Inferior parietal cortex (tissue), 1 donor: ENCODE measurements at regions not wholly inside any gene's neighbourhood (a gene's known extent, or its start where the extent isn't known, plus 50 kb on each side); places are given as distances from the start of the nearest gene placed in this dataset.

Experiments used
- DNase-seq: peaks from one replicate; pipeline ENCODE4 v3.0.0-alpha.2; 2016; ENCODE audit errors: extremely low spot score

DNA sequence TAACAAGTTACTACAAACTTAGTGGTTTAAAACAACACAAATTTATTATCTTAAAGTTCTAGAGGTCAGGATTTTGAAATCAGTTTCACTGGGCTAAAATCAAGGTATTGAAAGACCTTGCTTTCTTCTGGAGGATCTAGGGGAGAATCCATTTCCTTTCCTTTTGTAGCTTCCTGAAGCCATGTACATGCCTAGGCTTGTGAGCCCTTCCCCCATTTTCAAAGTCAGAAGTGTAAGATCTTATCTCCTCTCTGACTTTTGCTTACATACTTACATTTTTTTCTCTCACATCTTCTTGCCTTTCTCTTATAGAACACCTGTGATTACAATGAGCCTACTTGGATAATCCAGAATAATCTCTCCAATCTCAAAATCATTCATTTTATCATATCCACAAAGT, 78.7 kb upstream of the MBOAT2 start:
- DNase-seq, result no peak

- no peak for DNase-seq
Measured at GRCh38 chr2:9081750-9082149, 78.3 kb upstream of the MBOAT2 start.

- no peak for DNase-seq
Measured at GRCh38 chr2:9078405-9078804, 74.9 kb upstream of the MBOAT2 start.

- no peak for DNase-seq
Measured at GRCh38 chr2:9077691-9078090, 74.2 kb upstream of the MBOAT2 start.

- no peak for DNase-seq
Measured at GRCh38 chr2:9076755-9077154, 73.3 kb upstream of the MBOAT2 start.

- no peak for DNase-seq
Measured at GRCh38 chr2:9076210-9076609, 72.7 kb upstream of the MBOAT2 start.

GRCh38 chr2:9074930-9075329, 71.4 kb upstream of the MBOAT2 start:
- DNase-seq, result no peak

GRCh38 chr2:9071584-9072124, 68.2 kb upstream of the MBOAT2 start:
- no peak for DNase-seq

DNA sequence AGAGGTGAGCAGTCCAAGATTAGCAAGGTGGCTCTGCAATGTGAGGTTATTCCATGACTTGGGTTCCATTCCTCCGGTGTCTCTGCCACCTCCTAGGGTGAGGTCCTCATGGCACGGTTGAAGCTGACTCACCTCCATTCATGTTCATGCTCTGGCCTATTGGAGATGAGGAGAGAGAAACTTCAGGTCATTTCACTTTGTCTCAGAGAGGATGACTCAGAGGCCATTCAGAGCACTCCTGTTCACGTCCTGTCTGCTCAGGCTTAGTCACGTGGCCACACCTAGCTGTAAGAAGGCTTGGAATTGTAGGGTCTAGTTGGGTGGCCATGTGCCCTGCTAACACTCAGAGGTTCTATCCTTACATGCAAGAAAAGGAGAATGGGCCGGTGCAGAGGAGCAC, 67.5 kb upstream of the MBOAT2 start:
- DNase-seq, result no peak

- DNase-seq, result no peak
Measured at GRCh38 chr2:9069543-9069942, 66.1 kb upstream of the MBOAT2 start.

DNA sequence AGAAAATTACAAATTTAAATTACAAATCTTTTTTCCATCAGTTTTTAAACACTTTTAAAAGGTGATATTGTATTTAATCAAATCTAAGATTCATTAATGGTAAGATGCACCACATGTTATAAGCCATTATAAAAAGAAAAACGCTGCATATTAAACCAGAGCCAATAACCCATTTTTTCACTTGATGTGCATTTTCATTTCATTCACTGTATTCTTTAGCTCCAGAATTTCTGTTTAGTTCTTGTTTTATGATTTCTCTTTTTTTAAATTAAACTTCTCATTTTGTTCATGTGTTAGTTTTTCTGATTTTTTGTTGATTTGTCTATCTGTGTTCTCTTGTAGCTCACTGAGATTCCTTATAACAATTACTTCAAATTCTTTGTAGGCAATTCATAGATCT, 62.4 kb upstream of the MBOAT2 start:
- DNase-seq, result no peak

DNA sequence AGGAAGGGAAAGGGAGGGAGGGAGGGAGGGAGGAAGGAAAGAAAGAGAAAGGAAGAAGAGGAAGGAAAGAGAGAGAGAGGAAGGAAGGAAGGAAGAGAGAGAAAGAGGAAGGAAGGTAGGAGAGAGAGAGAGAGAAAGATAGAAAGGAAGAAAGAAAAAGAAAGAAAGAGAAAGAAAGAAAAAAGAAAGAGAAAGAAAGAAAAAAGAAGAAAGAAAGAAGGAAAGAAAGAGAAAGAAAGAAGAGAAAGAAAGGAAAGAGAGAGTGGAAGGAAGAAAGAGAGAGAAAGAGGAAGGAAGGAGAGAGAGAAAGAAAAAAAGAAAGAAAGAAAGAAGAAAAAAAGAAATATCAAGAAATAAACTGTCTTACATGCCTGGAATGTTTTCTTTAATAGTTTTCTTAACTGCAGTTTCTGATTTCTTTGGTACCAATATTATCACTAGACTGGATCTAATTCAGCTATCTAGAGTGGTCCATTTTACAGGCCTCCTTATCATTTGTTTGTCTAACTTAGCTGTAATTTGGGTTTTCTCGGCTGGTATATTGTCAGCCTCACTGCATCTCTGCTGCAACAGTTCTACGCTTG, 59.6 kb upstream of the MBOAT2 start:
- DNase-seq, result no peak

DNA sequence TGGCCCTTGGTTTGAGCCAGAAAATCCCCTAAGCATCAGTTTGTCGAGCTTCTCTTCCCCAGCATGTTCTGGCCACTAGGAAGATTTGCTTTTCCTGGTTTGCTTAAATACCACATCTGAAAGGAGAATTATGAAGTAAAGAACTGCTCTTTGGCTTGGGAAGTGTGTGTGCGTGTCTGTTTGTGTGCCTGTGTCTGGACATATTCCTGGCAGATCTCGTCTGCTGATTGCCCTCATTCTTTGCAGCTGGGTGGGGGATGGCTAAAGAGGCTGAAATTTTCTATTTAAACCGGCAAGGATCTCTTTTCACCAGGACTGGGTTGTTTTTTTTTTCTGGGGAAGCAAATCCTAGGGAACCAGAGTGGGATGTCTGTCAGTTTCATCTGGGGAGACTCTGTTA, 57.3 kb upstream of the MBOAT2 start:
- DNase-seq, result no peak

GRCh38 chr2:9057939-9058761, 54.7 kb upstream of the MBOAT2 start:
- no peak for DNase-seq

DNA sequence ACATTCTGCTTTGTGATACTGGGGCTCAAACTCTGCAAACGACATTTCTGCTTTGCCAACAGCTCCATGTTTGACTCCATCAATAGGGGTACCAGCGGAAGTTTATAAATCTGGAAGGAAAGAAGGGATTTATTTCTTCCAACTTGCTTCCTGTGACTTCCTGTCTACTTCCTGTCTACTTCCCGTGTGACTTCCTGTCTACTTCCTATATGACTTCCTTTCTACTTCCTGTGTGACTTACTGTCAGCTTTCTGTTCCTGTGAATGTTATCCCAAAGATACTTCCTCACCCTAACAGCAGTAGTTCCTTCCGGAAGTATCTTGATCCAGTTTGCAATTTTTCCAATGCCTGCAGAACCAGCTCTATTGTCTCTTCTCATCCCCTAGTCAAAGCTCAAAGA, 52.0 kb upstream of the MBOAT2 start:
- no peak for DNase-seq

- no peak for DNase-seq
Measured at GRCh38 chr2:9053534-9053931, 50.0 kb upstream of the MBOAT2 start.
